ENCODE measurements at regions not wholly inside any gene's neighbourhood (a gene's known extent, or its start where the extent isn't known, plus 50 kb on each side); places are given as distances from the start of the nearest gene placed in this dataset.

- no peak for TF ChIP-seq CTCF (IDR thresholded peaks at IDR 0.05; ENCODE audit: insufficient read depth, missing control alignments)
- DNase-seq (ENCODE audit: insufficient read length, low spot score): no peak
- FAIRE-seq: no peak
Measured at GRCh38 chr9:29043072-29043471, 1469.8 kb upstream of the C9orf72 start.

- FAIRE-seq (no peak), DNase-seq (ENCODE audit: insufficient read length, low spot score) (no peak)
- no peak for TF ChIP-seq CTCF (IDR thresholded peaks at IDR 0.05; ENCODE audit: insufficient read depth, missing control alignments)
Measured at GRCh38 chr9:29044959-29045358, 1471.7 kb upstream of the C9orf72 start.

- no peak for TF ChIP-seq CTCF (IDR thresholded peaks at IDR 0.05; ENCODE audit: insufficient read depth, missing control alignments)
- FAIRE-seq: no peak
Measured at GRCh38 chr9:29060041-29060440, 1486.8 kb upstream of the C9orf72 start.

GRCh38 chr9:29062446-29062845 is 1489.2 kb upstream of the C9orf72 start:
- FAIRE-seq: no peak
- no peak for DNase-seq (ENCODE audit: insufficient read length, low spot score)
- no peak for TF ChIP-seq CTCF (IDR thresholded peaks at IDR 0.05; ENCODE audit: insufficient read depth, missing control alignments)

More at GRCh38 chr9:29060041-29060440, 1486.8 kb upstream of the C9orf72 start:
- DNase-seq (ENCODE audit: insufficient read length, low spot score): no peak

GRCh38 chr9:29063031-29063430 is 1489.8 kb upstream of the C9orf72 start:
- FAIRE-seq (no peak), DNase-seq (ENCODE audit: insufficient read length, low spot score) (no peak)
- TF ChIP-seq CTCF (IDR thresholded peaks at IDR 0.05; ENCODE audit: insufficient read depth, missing control alignments): no peak

- no peak for FAIRE-seq
- no peak for DNase-seq (ENCODE audit: insufficient read length, low spot score)
- TF ChIP-seq CTCF (IDR thresholded peaks at IDR 0.05; ENCODE audit: insufficient read depth, missing control alignments): no peak
Measured at GRCh38 chr9:29066141-29066640, 1492.9 kb upstream of the C9orf72 start.

GRCh38 chr9:29068461-29068860 is 1495.2 kb upstream of the C9orf72 start:
- no peak for TF ChIP-seq CTCF (IDR thresholded peaks at IDR 0.05; ENCODE audit: insufficient read depth, missing control alignments)
- DNase-seq (ENCODE audit: insufficient read length, low spot score) (no peak), FAIRE-seq (peak; percentile 66)

Data from D721Med (cell line).